ENCODE measurements at regions not wholly inside any gene's neighbourhood (a gene's known extent, or its start where the extent isn't known, plus 50 kb on each side); places are given as distances from the start of the nearest gene placed in this dataset.

DNA sequence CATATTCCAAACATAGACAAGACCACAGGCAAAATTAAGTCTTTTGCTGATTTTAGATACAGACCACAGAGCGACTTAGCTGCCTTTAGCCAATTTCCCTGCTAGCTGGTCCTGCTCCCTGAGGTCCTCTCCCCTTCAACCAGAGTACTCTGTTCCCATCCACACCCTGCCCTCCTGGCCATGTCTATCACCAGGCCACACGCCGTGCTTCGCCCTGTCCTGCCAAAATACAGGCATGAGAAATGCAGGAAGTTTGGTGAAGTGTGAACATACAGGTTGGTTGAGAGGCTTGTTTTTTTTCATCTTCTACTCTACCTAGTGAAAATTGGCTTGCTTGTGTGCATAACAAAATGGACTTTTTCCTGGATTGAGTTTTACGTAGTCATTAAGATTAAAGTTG, 226.2 kb upstream of the TENM3 start:
- Mint-ChIP-seq H3K27me3 (ENCODE audit: unreplicated experiment) (peaks cover 1% of the 10 kb centered on the region), H3K4me3 (ENCODE audit: unreplicated experiment) (no peak overlapping the region), H3K36me3 (ENCODE audit: low read depth, unreplicated experiment) (no peaks in the 10 kb centered on the region), H3K27ac (ENCODE audit: unreplicated experiment) (no peak overlapping the region), H3K9me3 (ENCODE audit: unreplicated experiment) (no peaks in the 10 kb centered on the region), H3K4me1 (ENCODE audit: unreplicated experiment) (peaks cover 4% of the 10 kb centered on the region)
- TF ChIP-seq, protein P1, sequence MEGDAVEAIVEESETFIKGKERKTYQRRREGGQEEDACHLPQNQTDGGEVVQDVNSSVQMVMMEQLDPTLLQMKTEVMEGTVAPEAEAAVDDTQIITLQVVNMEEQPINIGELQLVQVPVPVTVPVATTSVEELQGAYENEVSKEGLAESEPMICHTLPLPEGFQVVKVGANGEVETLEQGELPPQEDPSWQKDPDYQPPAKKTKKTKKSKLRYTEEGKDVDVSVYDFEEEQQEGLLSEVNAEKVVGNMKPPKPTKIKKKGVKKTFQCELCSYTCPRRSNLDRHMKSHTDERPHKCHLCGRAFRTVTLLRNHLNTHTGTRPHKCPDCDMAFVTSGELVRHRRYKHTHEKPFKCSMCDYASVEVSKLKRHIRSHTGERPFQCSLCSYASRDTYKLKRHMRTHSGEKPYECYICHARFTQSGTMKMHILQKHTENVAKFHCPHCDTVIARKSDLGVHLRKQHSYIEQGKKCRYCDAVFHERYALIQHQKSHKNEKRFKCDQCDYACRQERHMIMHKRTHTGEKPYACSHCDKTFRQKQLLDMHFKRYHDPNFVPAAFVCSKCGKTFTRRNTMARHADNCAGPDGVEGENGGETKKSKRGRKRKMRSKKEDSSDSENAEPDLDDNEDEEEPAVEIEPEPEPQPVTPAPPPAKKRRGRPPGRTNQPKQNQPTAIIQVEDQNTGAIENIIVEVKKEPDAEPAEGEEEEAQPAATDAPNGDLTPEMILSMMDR (IDR thresholded peaks at IDR 0.05; ENCODE audit: unreplicated experiment): no peak
- no peak for DNase-seq (ENCODE audit: low spot score)

DNA sequence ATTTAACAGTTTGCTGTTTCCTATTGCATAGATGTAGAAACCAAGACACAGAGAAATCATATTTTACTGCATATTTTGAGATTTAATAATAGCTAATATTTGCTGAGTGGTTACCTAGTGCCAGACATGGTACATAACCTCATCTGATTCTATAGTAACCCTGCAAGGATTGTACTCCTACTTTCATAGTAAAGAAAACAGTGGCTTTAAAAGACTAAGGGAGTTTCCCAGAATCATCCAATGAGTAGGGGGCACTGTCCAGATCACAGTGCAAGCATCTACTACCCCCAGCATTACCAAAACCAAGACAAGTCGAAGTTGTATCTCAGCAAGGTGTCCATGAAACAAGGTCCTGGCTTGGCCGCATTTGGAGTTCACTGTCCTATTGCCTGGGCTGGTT, 224.5 kb upstream of the TENM3 start:
- TF ChIP-seq, protein P1 (IDR thresholded peaks at IDR 0.05; ENCODE audit: unreplicated experiment): no peak
- no peak overlapping the region for H3K4me3 Mint-ChIP-seq (ENCODE audit: unreplicated experiment)
- peaks cover 4% of the 10 kb centered on the region for H3K4me1 Mint-ChIP-seq (ENCODE audit: unreplicated experiment)
- no peaks in the 10 kb centered on the region for H3K27me3 Mint-ChIP-seq (ENCODE audit: unreplicated experiment)
- H3K36me3 Mint-ChIP-seq (ENCODE audit: low read depth, unreplicated experiment): no peaks in the 10 kb centered on the region
- DNase-seq (ENCODE audit: low spot score): no peak
- no peak overlapping the region for H3K27ac Mint-ChIP-seq (ENCODE audit: unreplicated experiment)
- H3K9me3 Mint-ChIP-seq (ENCODE audit: unreplicated experiment): no peaks in the 10 kb centered on the region

DNA sequence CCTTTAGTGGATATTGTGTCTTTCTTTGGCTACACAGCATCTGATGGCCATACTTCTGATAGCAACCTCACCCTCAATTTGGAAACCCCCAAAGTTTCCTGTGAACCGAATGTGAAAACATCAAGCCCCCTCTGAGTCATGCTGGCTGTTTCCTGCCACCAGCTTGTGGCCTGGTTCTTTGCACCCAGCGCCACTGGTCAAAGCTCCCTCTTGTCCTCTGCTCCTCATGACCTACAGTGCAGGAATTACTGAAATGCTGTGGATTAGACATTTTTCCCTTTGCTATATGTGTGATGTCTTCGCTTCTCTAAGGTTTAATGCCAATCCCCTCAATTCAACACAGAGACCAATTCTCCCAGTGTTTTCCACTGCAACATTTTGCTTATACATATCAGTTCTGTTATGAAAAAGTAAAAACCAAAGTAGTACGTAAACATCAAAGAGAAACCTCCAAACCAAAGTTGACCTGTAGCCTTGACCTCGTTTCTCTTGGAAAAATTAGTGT, 224.0 kb upstream of the TENM3 start:
- no peaks in the 10 kb centered on the region for H3K27me3 Mint-ChIP-seq (ENCODE audit: unreplicated experiment)
- H3K4me3 Mint-ChIP-seq (ENCODE audit: unreplicated experiment): no peak overlapping the region
- H3K9me3 Mint-ChIP-seq (ENCODE audit: unreplicated experiment): no peaks in the 10 kb centered on the region
- no peaks in the 10 kb centered on the region for H3K36me3 Mint-ChIP-seq (ENCODE audit: low read depth, unreplicated experiment)
- TF ChIP-seq, protein P1 (IDR thresholded peaks at IDR 0.05; ENCODE audit: unreplicated experiment): no peak
- H3K4me1 Mint-ChIP-seq (ENCODE audit: unreplicated experiment): peaks cover 4% of the 10 kb centered on the region
- H3K27ac Mint-ChIP-seq (ENCODE audit: unreplicated experiment): no peak overlapping the region
- no peak for DNase-seq (ENCODE audit: low spot score)

DNA sequence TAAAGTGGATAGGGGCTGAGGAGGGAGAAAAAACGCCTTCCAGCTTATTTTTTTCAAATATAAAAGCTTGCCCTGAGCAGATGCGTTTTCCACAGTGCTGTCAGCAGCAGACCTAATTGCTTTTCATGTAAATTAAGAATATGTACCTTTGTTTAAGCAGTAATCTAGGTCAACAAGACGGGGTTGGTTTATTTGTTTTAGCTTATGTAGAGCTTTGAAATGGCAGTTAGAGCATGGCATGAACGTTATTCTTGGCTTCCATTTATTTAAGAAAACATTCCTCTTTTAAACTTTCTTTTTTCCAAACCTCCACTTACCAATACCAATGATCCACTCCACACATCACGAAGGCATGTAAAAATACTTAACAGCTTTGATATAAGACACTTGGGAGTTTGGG, 220.3 kb upstream of the TENM3 start:
- peaks cover 4% of the 10 kb centered on the region for H3K27me3 Mint-ChIP-seq (ENCODE audit: unreplicated experiment)
- no peak overlapping the region for H3K27ac Mint-ChIP-seq (ENCODE audit: unreplicated experiment)
- no peak overlapping the region for H3K4me3 Mint-ChIP-seq (ENCODE audit: unreplicated experiment)
- no peak for DNase-seq (ENCODE audit: low spot score)
- H3K9me3 Mint-ChIP-seq (ENCODE audit: unreplicated experiment): no peaks in the 10 kb centered on the region
- H3K4me1 Mint-ChIP-seq (ENCODE audit: unreplicated experiment): peaks cover 4% of the 10 kb centered on the region
- no peaks in the 10 kb centered on the region for H3K36me3 Mint-ChIP-seq (ENCODE audit: low read depth, unreplicated experiment)
- TF ChIP-seq, protein P1 (IDR thresholded peaks at IDR 0.05; ENCODE audit: unreplicated experiment): no peak

DNA sequence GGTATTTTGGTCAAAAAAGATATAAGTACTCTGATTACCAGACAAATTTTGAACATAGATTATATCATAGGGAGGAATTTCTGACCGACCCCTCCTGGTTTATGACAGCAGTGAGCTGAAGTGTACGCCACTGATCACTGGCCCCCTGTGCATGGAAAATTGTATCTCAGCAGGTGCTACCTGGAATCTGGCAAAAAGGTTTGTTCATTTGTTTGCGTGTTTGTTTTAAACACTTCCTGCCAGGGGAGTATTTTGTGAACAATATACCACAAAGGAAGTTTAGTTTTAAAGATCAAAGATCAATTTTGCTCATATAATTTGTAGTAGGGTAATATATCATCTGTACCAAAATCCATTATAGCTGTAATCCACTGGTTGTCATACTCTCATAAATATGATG, 219.7 kb upstream of the TENM3 start:
- H3K36me3 Mint-ChIP-seq (ENCODE audit: low read depth, unreplicated experiment): no peaks in the 10 kb centered on the region
- no peak for DNase-seq (ENCODE audit: low spot score)
- peaks cover 4% of the 10 kb centered on the region for H3K4me1 Mint-ChIP-seq (ENCODE audit: unreplicated experiment)
- TF ChIP-seq, protein P1 (IDR thresholded peaks at IDR 0.05; ENCODE audit: unreplicated experiment): no peak
- no peak overlapping the region for H3K27ac Mint-ChIP-seq (ENCODE audit: unreplicated experiment)
- H3K4me3 Mint-ChIP-seq (ENCODE audit: unreplicated experiment): no peak overlapping the region
- no peaks in the 10 kb centered on the region for H3K9me3 Mint-ChIP-seq (ENCODE audit: unreplicated experiment)
- H3K27me3 Mint-ChIP-seq (ENCODE audit: unreplicated experiment): peaks cover 4% of the 10 kb centered on the region

All from endothelial cell (in vitro differentiated cells).